A673 (cell line): ENCODE measurements at regions not wholly inside any gene's neighbourhood (a gene's known extent, or its start where the extent isn't known, plus 50 kb on each side); places are given as distances from the start of the nearest gene placed in this dataset.

ENCODE experiments used
- BruUV-seq: library from RNA; stranded (reverse); fragments of 400-500 nt; replicated peaks from 2 replicates; lab custom pipeline; 2021; lab: Mats Ljungman, UMichigan
- CTCF ChIA-PET: fragments of 300-600 bp; sonication (Branson Sonifier 250); formaldehyde crosslinking; loops from one replicate; lab custom pipeline; 2022; ENCODE audit warnings: antibody characterized with exemption; lab: Charles Lee
- POLR2A ChIA-PET: fragments of 300-600 bp; sonication (Branson Sonifier 250); formaldehyde crosslinking; loops from one replicate; lab custom pipeline; 2022; ENCODE audit warnings: antibody characterized with exemption; ENCODE audit not compliant: low non-redundant PET; lab: Charles Lee
- DNase-seq: peaks from one replicate; pipeline ENCODE4 v3.0.0-alpha.2; 2015; ENCODE audit warnings: low spot score
- H3K27ac ChIP-seq: fragments of 200-600 bp; sonication (generic); 2 replicates; pipeline ENCODE4 v1.5.1; 2016; ENCODE audit warnings: mixed run types, low read depth, mild to moderate bottlenecking, mixed read lengths, antibody characterized with exemption, low read length; ENCODE audit not compliant: poor library complexity, severe bottlenecking
- H3K27me3 ChIP-seq: fragments of 200-600 bp; sonication (generic); replicated peaks from 2 replicates; pipeline ENCODE4 v1.6.1; 2017; ENCODE audit warnings: mixed run types, low read depth, mild to moderate bottlenecking, mixed read lengths, antibody characterized with exemption, low read length; ENCODE audit not compliant: insufficient read depth, poor library complexity
- H3K36me3 ChIP-seq: fragments of 200-600 bp; sonication (generic); 2 replicates; pipeline ENCODE4 v1.6.1; 2016; ENCODE audit warnings: mixed run types, mild to moderate bottlenecking, mixed read lengths, antibody characterized with exemption, low read length; ENCODE audit not compliant: insufficient read depth, poor library complexity, severe bottlenecking
- H3K4me1 ChIP-seq: fragments of 200-600 bp; sonication (generic); 2 replicates; pipeline ENCODE4 v1.6.1; 2017; ENCODE audit warnings: mixed run types, mild to moderate bottlenecking, mixed read lengths, antibody characterized with exemption, low read length; ENCODE audit not compliant: insufficient read depth, poor library complexity, severe bottlenecking
- H3K4me3 ChIP-seq: fragments of 200-600 bp; sonication (generic); 2 replicates; pipeline ENCODE4 v1.5.1; 2016; ENCODE audit warnings: low read depth, mixed run types, mild to moderate bottlenecking, mixed read lengths, low read length; ENCODE audit not compliant: poor library complexity, severe bottlenecking
- H3K9me3 ChIP-seq: fragments of 200-600 bp; sonication (generic); 2 replicates; pipeline ENCODE4 v1.6.1; 2016; ENCODE audit warnings: mixed run types, low read depth, mild to moderate bottlenecking, mixed read lengths, antibody characterized with exemption, low read length; ENCODE audit not compliant: poor library complexity, severe bottlenecking
- CTCF ChIP-seq: fragments of 300-800, 200-600 bp; sonication (generic); conservative IDR thresholded peaks from 2 replicates; pipeline ENCODE4 v1.5.1; 2017; ENCODE audit warnings: low read depth, mild to moderate bottlenecking, antibody characterized with exemption, low read length, moderate library complexity, mixed read lengths
- EZH2 ChIP-seq: fragments of 200-600 bp; sonication (generic); IDR thresholded peaks from 2 replicates; pipeline ENCODE4 v1.6.1; 2017; ENCODE audit warnings: borderline replicate concordance, low read depth, mild to moderate bottlenecking, mixed read lengths, antibody characterized with exemption, low read length; ENCODE audit not compliant: poor library complexity, severe bottlenecking
- intact Hi-C: fragments of 100-400 bp; cut with micrococcal nuclease; formaldehyde crosslinking; loops from one replicate; pipeline ENCODE4 v1.10.0; 2022; ENCODE audit not compliant: unreplicated experiment

- TF ChIP-seq EZH2 (no peak), CTCF (no peak)
- Histone ChIP-seq H3K4me3 (no peak overlapping the region), H3K27ac (no peak overlapping the region), H3K9me3 (no peaks in the 10 kb centered on the region), H3K27me3 (no peaks in the 10 kb centered on the region), H3K4me1 (no peaks in the 10 kb centered on the region), H3K36me3 (no peaks in the 10 kb centered on the region)
- no TSS peak for BruUV-seq
- ChIA-PET CTCF (no interaction called here), POLR2A (no interaction called here)
- intact Hi-C loops: no loop called here
- no peak for DNase-seq
Measured at GRCh38 chr1:191222206-191222605, 744.5 kb upstream of the BRINP3 start.

- Histone ChIP-seq H3K4me3 (no peak overlapping the region), H3K36me3 (no peaks in the 10 kb centered on the region), H3K27me3 (no peaks in the 10 kb centered on the region), H3K4me1 (no peaks in the 10 kb centered on the region), H3K9me3 (no peaks in the 10 kb centered on the region), H3K27ac (no peak overlapping the region)
- BruUV-seq: no TSS peak
- intact Hi-C loops: no loop called here
- peak; percentile 29 for DNase-seq
- POLR2A ChIA-PET: no interaction called here
- CTCF ChIA-PET: no interaction called here
- TF ChIP-seq CTCF (no peak), EZH2 (no peak)
Measured at GRCh38 chr1:191240925-191241324, 763.3 kb upstream of the BRINP3 start.

GRCh38 chr1:191255354-191256054, 777.8 kb upstream of the BRINP3 start:
- Histone ChIP-seq H3K36me3 (no peaks in the 10 kb centered on the region), H3K4me1 (no peaks in the 10 kb centered on the region), H3K4me3 (no peak overlapping the region), H3K9me3 (no peaks in the 10 kb centered on the region), H3K27me3 (no peaks in the 10 kb centered on the region), H3K27ac (no peak overlapping the region)
- DNase-seq: no peak
- intact Hi-C loops: no loop called here
- ChIA-PET CTCF (no interaction called here), POLR2A (no interaction called here)
- TF ChIP-seq CTCF (no peak), EZH2 (no peak)
- BruUV-seq: no TSS peak
